EH (cell line): ENCODE measurements at regions not wholly inside any gene's neighbourhood (a gene's known extent, or its start where the extent isn't known, plus 50 kb on each side); places are given as distances from the start of the nearest gene placed in this dataset.
"Not testable (repeated sequence)": the region's sequence is repeated elsewhere in the genome, so short reads cannot be mapped to it uniquely, and the experiment has no call there.

Experiments
- DNase-seq: peaks from one replicate; pipeline ENCODE4 v3.0.0-alpha.2; 2015; ENCODE audit warnings: low read depth

DNA sequence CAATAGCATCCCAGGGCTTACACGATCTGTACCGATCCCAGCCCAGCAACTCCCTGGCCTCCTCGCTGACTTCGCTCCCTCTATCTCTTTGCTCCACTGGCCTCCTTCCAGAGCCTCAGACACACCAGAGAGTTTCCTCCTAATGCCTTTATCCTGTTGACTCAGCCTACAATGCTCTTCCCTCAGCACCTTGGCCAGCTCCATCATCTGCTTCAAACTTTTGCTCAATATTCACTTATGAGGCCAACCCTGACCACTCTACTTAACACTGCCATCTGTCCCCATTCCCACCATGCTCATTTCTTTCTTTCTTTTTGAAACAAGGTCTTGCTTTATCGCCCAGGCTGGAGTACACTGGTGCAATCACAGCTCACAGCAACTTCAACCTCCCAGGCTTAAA is 180.9 kb downstream of the CEP170 start:
- not testable (repeated sequence) for DNase-seq

DNA sequence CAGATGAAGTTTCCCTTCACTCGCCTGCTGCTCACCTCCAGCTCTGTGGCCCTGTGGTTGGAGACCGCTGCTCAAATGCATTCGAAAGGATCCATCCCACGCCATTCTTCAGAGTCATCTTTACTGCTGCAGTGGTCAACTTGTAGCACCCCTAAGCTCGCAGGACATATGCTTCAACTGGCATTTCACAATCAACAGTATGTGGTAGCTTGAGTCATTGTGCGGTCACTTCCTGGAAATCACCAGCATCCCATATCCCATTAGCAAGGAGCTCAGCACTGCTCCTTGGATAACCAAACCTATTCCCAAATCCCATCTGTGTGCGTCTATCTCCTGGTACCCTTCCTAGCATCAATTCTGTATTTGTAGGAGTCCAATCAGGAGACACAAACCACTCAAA is 188.0 kb downstream of the CEP170 start:
- not testable (repeated sequence) for DNase-seq

DNA sequence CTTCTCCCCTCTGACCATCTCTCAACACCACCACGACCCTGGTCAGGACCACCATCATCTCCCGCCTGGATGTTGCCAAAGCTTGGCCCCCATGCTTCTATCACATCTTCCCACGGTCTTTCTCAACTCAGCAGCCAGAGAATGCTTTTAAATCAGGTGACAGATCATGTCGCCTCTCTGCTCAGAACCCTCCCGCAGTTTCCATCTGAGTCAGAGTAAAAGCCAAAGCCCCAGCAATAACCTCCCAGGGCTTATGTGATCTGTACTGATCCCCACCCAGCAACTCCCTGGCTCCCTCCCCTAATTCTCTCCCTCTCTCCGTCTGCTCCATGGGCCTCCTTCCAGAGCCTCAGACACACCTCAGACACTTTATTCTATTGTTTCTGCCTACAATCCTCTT is 193.1 kb downstream of the CEP170 start:
- not testable (repeated sequence) for DNase-seq

DNA sequence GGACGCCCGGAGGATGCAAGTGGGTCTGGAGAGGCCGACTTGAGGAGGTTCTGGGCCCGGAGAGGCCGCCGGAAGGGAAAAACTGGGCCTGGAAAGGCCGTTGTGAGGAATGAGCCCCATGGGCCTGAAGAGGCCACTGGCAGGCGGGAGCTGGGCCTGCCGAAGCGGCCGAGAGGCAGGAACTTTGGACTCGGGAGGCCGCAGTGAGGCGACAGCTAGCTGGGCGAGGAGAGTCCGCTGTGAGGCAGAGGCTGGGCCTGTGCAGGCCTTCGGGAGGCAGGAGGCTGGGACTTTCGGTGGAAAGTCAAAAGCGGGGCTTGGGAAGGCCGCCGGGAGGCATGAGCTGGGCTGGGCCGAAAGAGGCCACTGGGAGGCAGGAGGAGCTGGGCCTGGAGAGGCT is 199.6 kb downstream of the CEP170 start:
- DNase-seq: not testable (repeated sequence)

DNA sequence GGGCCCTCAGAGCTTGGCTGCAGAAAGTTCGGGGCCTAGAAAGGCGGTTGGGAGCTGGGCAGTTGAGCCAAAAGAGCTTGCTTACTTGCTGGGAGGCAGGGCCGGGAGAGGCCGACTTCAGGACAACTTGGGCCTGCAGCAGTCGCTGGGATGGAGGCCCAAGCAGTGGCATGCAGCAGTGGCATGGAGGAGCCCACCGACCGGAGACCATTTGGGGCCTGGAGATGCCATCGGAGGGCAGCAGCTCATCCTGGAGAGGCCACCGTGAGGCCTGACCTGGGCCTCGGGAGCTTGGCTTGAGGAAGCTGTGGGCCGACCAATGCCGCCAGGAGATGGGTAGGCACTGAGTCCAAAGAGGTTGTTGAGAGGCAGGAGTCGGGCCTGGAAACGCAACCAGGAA is 200.0 kb downstream of the CEP170 start:
- DNase-seq: not testable (repeated sequence)

DNA sequence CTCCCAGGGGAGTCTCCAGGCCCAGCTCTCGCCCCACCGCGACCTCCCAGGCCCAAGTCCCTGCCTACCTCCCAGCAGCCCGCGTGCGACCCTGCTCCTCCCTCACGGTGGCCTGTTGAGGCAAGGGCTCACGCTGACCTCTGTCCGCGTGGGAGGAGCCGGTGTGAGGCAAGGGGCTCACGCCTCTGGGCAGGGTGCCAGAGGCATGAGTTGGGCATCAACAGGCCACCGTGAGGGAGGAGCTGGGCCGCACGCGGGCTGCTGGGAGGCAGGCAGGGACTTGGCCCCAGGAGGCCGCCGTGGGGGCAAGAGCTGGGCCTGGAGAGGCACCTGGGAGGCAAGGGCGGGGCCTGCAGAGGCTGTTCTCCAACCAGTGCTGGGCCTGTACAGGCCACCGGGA is 200.4 kb downstream of the CEP170 start:
- DNase-seq: not testable (repeated sequence)

DNA sequence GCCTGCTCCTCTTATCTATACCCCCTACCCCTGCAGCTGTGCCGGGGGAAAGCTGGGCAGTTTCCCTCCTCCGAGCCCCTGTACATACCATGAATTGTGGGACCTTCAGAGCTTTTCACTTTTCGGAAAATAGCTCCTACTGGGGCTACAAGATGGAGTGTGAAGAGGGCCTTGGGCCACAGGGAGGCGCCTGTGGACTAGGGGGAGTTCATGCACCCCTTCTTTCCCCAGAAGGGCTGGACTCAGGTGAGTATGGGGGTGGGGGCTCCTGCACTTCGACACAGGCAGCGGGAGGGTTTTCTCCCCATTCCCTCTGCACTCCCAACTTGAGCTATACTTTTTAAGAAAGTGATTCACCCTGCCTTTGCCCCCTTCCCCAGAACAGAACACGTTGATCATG is 202.0 kb downstream of the CEP170 start:
- not testable (repeated sequence) for DNase-seq

DNA sequence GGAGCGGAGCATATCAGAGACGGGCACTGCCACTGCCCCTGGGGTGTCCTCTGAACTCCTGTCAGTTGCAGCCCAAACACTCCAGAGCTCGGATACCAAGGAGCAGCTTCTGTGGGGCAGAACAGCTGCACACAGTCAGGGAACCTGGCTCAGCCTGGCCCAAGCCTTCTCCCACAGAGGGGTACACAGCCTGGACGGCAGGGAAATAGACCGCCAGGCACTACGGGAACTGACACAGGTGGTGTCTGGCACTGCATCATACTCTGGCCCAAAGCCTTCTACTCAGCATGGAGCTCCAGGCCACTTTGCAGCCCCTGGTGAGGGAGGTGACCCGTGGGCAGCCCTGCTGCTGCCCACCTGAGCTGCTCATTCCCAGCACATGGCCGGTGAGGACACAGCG is 204.5 kb downstream of the CEP170 start:
- DNase-seq: not testable (repeated sequence)

DNA sequence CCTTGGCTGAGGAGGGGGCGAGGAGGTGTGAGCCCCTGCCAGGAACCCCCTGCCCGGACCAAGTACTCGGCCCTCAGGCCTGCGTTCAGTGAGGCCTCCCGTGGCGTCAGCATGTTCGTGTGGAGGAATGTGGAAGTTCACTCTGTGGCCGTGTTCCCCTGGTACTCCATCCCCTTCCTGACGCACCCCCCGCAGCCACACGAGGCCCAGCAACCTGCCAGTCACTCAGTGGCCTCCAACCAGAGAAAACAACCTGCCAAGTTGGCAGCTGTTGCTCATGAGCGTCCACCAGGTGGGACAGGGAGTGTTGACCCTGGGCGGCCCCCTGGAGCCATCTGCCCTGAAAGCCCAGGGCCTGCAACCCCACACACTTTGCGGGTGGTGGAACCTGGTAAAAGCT is 205.4 kb downstream of the CEP170 start:
- DNase-seq: not testable (repeated sequence)

DNA sequence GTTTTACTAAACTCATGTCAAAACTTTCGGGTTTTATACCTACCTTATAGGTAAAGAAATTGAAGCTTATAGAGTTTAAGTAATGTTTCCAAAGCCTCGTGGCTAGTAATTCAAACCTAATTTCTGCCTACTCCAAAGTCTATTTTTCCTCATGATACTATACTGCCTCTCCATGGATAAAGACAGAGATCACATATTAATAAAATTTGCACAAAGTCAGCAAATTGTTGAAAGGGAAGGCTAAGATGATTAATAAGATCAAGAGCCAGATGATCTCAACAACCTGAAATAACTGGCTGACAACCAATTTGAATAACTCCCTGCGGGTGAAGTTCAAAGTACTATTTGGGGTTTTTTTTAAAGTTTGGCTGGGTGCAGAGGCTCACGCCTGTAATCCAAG is 233.7 kb downstream of the CEP170 start:
- DNase-seq: not testable (repeated sequence)

DNA sequence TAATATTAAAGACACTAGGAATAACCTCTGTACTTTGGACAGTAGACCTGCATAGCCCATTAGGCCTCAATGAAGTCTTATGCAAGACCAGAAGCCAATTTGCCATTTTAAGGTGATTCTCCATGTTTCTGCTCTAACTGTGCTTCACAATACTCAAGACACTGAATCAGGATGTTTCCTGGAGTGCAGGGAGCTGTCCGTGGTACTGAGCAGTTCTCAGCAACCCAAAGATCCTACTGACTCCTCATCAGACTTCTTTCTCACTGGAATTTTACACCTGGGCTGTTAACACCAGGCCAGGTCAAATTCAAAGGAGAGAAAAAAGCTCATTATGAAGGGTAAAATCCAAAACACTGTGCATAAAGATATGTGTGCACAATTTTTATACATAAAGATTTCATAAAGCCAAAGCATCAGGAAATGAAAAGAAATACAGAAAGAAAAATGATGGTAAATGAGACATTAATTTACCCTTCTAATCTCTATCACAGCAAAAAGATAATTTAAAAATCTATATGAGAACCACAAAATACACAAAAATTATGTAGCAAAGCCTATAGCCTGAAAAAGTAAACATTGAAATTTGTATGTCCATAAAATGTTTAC is 235.9 kb downstream of the CEP170 start:
- not testable (repeated sequence) for DNase-seq

DNA sequence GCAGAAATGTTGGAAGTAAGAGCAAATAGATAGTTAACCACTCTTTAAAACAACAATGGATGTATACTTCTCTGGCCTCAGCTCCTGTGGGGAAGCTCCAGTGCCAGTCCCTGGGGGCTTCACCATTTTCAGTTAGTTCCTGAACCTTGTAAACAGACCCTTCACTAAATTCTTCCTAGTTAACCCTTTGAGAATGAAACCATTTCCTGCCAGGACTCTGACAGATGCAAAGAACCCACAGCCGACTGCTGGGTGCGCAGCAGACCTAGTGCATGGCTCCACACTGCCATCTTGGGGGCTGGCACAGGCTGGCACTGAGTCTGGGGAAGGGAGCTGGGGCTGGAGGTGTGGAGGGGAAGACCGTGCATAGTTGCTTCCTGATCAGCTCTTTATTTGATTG is 244.4 kb downstream of the CEP170 start:
- DNase-seq: not testable (repeated sequence)

DNA sequence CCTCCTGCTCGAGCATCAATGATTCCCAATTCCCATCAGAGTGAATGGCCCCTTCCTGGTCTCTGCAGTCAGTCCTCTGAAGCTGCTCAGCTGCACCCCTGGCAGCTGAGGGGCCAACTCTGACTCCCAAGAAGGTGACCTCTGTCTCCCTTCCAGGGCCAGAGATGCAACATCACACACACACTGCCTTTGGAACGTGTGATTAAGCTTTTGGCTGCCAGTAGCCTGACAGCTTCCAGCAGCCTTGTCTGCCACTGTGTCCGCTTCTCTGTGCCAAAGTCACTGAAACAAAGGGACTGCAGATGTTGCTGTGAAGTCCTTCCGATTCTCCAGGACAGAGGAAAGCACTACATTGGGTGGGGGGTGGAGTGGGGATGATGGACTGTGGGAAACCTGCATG is 254.1 kb downstream of the CEP170 start:
- not testable (repeated sequence) for DNase-seq

DNA sequence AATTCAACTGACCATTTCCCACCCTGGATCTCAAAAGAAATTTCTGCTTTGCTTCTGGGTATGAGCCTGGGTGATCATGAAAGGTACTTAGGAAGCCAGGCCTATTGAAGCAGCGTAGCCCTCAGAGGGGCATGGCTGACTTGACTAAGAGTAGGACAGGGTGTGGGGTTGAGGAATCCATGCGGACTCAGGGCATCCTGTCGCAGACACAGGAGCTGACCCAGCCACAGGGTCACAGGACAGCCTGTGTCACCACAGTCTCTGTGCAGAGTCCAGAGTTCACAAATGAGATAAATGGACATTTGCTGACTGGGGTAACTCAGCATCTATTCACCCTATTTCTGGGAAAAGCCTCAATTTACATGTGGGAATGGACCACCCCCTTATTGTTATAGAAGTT is 262.3 kb downstream of the CEP170 start:
- DNase-seq: not testable (repeated sequence)

DNA sequence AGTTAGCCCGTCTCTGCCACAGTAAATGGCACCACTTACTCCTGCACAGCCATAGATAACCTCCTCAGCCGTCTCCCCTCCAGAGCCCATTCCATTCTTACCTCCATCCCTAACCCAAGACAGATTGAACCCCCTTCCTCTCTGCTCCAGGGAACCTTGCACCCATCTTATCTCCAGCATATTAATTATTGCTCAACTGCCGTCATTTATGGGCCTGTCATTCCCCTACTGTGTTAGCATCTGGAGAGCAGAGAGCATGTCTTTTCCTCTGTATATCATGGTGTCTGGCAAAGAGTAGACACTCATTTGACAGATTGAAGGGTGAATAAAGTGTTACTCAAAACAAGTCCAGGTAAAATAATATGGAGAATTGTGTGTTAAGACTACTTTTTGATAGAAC is 270.0 kb downstream of the CEP170 start:
- not testable (repeated sequence) for DNase-seq

DNA sequence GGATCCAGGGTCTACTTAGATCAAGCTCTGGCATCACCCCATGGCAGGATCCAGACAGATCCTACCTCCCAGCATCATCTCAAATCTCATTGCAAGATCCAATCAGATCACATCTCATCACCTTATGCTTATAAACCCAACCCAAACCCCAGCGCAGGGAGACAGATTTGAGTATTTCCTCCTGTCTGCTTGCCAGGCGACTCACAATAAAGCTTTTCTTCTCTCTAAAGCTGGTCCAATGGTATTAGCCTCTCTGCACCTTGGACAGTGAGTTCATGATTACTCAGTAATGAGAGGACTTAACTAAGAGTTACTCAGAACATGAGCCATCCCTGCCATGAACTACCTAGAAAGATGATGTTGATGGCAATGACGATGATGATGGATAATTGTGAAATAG is 281.7 kb downstream of the CEP170 start:
- DNase-seq: peak; percentile 12

DNA sequence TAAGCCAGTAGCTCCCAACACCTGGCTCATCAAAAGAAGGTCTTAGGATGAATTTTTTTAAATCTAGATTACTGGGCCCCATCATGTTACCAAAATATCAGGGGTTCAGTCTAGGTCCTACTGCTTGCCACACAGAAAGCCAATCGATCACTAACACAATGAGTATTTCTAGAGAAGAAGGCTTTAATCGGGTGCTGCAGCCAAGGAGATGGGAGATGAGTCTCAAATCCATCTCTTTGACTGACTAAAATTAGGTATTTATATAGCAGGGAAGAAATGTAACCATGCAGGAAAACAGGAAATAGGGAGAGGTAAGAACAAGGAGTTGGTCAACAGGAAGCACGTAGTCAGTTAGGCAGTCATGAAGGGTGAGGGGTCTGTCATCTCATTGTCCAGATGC is 288.2 kb downstream of the CEP170 start:
- no peak for DNase-seq

DNA sequence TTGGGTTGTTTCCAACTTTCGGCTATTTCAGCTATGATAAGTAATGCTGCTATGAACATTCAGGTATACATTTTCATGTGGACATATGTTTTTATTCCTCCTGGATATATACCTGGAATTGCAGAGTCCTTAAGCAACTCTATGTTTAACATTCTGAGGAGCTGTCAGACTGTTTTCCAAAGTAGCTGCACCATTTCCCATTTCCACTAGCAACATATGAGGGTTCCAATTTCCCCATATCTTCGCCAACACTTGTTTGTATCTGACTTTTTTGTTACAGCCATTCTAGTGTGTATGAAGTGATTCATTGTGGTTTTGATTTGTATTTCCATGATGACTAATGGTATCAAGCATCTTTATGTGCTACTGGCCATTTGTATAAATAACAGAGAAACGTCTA is 295.7 kb downstream of the CEP170 start:
- not testable (repeated sequence) for DNase-seq

DNA sequence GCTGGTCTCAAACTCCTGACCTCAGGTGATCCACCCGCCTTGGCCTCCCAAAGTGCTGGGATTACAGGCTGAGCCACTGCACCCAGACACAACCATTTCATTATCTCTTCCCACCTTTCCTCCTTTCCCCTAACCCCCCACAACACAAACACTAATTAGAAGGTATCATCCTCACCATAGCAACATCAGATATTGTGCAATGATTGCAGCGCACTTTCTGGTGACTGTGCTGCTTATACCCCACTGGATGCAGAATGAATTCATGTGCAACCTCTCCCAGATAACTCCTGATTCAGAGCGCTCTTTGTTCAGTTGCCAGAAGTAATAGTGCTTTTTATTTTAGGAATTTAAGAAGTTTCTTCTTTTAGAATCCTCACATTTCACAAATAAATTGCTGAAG is 300.1 kb downstream of the CEP170 start:
- not testable (repeated sequence) for DNase-seq

DNA sequence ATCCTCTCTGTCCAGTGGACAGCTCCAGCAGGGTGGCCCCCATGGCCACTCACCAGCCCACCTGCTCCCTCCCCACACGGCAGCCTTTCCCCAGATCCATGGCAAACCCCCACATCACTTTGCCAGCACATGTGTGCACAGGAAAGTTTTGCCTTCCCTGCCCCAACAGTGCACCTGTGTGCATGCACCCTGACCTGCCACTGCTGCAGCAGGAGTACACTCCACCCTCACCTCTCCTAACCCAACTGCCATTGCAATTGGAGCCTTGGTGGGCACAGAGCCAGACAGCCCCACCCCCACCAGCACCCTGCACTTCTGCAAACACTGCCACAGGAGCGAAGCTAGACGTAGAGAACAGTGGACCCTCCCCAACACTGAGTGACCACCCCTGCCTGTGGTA is 308.9 kb downstream of the CEP170 start:
- no peak for DNase-seq

DNA sequence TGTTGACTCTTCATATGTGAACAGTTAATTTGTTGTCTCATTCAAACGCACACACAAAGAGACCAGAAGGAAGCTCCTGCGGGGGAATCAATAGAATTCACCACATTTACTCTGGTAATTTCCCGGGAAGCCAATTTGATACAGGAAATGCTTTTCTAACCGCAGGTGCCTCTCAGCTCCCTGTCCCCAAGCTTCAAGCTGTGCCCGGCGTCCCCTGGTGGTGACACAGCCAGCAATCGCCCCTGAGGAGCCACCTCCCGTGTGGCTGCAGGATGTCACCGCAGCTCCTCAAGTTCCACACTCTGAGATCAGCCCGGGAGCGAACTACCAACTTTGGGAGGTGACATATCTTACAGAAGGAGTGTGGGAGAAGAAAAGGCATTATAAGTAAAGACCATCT is 318.4 kb downstream of the CEP170 start:
- DNase-seq: not testable (repeated sequence)

DNA sequence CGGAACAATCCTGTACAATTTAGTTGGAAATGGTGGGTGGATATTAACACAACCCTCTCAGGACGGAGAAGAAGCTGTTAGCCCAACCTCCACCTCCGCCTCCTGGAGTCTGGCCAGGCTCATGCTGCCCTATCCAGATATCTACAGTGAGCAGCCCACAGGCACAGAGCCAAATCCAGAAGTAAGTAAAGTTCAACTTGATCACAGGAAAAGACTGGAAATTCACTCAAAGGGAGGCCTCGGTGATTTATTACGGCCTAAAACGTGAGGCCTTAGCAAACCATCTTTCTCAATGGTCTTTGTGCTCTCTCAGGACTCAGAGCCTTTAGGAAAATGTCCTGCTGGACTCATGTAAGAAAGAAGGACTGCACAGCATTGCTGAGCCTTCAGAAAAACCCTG is 330.4 kb downstream of the CEP170 start:
- not testable (repeated sequence) for DNase-seq

DNA sequence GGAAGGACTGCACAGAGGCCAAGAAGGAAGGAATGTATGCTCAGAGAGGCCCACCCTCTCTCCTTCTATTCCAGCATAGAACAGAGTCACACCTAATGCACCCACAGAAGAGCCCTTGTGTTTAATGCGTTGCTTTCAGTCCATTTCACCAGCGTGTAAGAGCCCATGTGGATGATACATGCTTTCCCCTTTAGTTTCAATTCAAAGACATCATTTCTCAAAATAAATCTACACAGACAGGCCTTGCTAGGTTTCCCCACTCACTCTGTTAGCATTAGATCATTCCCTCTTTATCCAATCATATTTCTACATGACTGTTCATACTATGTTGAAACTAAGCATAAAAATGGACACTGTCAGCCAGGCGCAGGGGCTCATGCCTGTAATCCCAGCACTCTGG is 331.5 kb downstream of the CEP170 start:
- not testable (repeated sequence) for DNase-seq

DNA sequence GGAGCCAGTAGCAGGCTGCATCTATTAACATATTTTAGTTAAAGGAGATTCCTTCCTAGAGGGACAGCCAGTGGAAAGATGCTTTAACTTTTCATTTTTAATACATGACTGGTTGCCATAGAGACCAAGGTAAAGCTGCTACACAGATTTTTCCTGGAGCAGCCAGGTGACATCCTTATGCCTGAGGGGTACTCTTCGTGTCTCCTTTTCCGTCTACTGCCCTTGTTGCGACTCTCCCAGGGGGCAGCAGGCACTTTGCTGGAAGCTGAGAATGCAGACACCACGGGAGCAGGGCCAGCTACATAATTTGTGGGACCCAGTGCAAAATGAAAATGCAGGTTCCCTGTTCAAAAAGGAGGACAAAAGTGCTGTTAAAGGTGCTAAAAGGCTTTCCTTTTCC is 340.4 kb downstream of the CEP170 start:
- DNase-seq: not testable (repeated sequence)
